Retinal pigment epithelial cell (primary cell): ENCODE measurements at regions not wholly inside any gene's neighbourhood (a gene's known extent, or its start where the extent isn't known, plus 50 kb on each side); places are given as distances from the start of the nearest gene placed in this dataset.

ENCODE experiments used
- DNase-seq: peaks from one replicate; pipeline ENCODE4 v3.0.0-alpha.2; 2010; ENCODE audit warnings: low read depth
- H3K4me3 ChIP-seq: 2 replicates; pipeline ENCODE4 v1.5.1; 2011; ENCODE audit warnings: mild to moderate bottlenecking, low read length, control low read depth, moderate library complexity
- TF ChIP-seq, protein P1 (sequence below): conservative IDR thresholded peaks from 2 replicates; pipeline ENCODE4 v1.5.1; 2011; ENCODE audit warnings: low read depth, low read length, control low read depth, inconsistent platforms

DNA sequence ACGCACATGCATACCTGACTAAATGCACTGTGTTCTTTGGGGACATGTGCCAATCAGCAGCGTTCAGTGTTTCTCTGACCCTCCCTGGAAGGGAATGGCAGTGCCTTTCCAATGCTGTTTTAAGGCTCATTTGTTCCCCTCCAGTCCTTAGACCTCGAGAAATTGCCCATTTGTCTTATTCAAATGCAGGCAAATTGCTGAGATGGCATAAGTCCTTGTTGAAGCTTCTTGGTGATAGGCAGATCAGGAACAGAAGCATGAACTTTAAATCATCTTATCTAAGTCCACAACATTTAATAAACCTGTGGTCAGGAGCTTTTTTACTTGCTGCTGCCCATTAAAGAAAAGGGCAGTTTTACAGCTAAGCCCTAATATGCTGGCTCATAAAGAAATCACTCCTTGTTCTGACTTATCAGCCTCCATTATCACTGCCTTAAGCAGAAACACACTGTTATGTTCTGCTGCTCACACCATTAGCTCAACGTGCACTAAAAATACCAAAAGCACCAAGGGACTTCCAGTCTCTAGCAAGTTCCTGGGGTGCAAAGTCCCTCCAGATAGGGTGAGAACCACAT lies 112.9 kb upstream of the LRFN2 start:
- H3K4me3 ChIP-seq, result no peak overlapping the region
- no peak for DNase-seq
- TF ChIP-seq, protein P1, sequence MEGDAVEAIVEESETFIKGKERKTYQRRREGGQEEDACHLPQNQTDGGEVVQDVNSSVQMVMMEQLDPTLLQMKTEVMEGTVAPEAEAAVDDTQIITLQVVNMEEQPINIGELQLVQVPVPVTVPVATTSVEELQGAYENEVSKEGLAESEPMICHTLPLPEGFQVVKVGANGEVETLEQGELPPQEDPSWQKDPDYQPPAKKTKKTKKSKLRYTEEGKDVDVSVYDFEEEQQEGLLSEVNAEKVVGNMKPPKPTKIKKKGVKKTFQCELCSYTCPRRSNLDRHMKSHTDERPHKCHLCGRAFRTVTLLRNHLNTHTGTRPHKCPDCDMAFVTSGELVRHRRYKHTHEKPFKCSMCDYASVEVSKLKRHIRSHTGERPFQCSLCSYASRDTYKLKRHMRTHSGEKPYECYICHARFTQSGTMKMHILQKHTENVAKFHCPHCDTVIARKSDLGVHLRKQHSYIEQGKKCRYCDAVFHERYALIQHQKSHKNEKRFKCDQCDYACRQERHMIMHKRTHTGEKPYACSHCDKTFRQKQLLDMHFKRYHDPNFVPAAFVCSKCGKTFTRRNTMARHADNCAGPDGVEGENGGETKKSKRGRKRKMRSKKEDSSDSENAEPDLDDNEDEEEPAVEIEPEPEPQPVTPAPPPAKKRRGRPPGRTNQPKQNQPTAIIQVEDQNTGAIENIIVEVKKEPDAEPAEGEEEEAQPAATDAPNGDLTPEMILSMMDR, result no peak

DNA sequence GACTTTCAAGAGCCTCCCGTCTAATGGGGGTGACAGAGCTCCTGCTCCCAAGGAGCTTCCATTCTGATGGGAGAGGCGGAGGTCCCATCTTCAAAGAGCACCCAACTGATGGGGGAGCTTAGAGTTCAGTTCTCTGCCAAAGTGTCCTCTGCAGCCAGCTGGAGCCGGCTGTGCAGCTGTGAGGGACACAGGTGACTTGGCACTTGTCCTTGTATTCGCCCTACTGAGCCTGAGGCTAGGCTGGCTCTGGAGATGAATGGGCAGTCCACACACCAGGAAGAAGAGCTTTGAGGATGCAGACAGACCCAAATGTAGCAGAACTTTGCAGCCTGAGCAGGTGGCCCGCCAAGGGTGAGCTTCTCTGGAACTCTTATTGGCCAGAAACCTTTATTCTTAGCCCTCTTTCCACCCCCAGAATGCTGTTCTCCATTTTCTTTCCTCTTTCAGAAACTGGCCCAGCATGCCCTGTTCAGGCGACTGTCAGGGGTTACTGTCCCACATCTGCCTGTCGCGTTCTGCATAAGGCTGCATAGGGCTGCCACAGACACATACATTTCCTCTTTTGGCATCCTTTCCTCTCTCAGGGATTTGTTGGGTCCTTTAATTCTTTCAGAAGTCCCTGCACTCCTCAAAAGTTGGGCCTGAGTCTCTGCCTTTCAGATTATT lies 108.7 kb upstream of the LRFN2 start:
- H3K4me3 ChIP-seq, result no peak overlapping the region
- DNase-seq, result no peak
- TF ChIP-seq, protein P1, result no peak

DNA sequence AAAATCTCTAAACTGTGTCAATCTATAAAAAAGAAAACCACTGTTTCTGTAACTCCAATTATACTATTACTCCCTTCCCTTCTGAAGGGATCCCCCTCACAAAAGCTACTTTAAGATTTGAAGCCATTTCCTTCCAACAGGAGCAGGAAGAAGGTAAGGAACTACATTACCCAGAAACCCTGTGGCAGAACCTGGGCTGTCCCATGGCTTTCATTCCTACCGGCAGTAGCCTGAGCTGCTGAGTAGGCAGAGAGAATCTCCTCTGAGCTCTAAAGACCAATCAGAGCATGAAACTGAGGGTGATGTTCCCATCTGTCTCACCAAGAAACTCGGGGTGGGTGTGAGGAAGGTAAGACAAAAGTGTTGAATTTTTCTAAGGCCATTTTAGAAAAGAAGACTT lies 108.0 kb upstream of the LRFN2 start:
- no peak for DNase-seq
- H3K4me3 ChIP-seq, result no peak overlapping the region
- TF ChIP-seq, protein P1, result no peak

DNA sequence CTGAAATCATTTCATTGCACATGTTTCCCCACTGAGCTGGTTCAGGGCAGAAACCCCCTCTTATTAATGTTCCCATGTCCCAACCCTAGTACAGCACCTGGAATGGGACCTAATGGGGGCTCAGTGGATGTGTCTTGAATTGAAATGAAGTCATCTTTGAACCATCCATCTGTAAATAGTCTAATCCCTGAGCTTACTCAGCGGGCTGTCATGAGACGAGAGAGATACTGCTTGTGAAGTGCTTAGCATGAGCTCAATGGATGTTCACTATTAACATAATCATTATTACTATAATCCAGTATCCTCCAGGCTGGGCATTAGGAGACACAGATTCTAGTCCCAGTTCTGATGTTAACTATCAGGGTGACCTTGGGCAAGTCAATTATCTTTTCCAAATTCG lies 106.6 kb upstream of the LRFN2 start:
- no peak for DNase-seq
- TF ChIP-seq, protein P1, result no peak
- no peak overlapping the region for H3K4me3 ChIP-seq

DNA sequence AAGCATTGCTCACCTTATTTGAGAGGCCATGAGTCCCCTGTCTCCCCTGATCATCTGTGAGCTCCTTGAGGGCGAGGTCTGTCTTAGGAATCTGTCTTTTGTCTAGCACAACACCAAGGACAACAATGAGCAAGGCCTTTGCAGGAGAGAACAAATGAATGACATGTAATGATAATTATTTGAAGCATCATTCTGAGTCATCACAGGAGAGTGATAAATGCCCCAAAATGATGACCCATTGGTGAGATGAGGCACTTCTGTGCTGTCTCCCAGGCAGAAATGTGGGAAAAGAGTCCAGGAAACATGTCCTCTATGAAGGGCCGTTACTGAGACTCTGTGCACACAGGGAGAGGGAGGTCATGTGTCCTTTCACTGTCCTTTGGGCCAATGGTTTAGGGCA lies 105.2 kb upstream of the LRFN2 start:
- no peak overlapping the region for H3K4me3 ChIP-seq
- TF ChIP-seq, protein P1, result no peak
- no peak for DNase-seq

DNA sequence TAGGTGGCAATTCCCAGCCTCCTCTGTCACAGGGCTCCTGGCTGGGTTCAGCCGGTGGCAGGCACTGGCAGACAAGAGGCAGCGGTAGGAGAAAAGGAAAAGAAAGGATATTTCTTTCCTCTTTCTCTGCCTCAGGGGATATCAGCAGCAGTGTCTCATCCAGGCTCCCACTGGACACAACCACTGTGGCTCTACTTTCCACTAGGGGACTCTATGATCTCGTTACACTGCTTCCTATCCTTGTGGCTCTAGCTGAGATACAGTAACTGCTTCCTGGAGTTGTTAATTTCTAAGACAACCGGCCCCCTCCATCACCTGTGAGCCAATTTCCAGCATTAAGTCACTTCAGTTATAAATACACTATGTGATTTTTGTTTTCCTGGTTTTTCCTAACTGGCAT lies 102.0 kb upstream of the LRFN2 start:
- TF ChIP-seq, protein P1, result no peak
- no peak overlapping the region for H3K4me3 ChIP-seq
- DNase-seq, result no peak

DNA sequence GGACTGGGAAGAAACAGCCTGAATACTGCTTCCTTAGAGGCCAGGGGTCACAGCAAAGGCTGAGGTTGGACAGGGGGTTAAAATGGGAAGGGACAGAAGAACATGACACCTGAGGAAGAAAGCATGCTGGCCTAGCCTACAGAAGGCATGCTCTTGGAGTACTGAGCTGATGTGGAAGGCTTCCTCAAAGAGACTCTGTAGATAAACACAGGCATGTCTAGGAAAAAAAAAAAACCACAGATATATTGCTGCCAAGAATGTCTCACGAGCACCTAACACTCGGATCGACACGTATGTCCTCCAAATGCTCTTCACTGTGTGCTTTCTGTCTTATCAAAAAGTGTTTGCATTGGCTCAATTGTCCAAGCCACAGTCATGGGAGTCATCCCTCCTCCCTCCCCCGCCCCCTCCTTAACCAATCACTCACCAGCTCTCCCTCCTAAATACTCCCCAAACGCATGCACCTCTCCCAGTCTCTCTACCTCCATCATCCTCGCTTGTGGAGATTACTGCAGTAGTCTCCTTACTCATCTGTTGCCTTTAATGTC lies 101.1 kb upstream of the LRFN2 start:
- H3K4me3 ChIP-seq, result no peak overlapping the region
- DNase-seq, result no peak
- TF ChIP-seq, protein P1, result no peak
